Ishikawa (cell line): ENCODE measurements at regions not wholly inside any gene's neighbourhood (a gene's known extent, or its start where the extent isn't known, plus 50 kb on each side); places are given as distances from the start of the nearest gene placed in this dataset.

Source experiments
- CEBPB ChIP-seq: IDR thresholded peaks from 2 replicates; pipeline ENCODE4 v1.6.1; 2012
- CREB1 ChIP-seq: IDR thresholded peaks from 2 replicates; pipeline ENCODE4 v1.6.1; 2012; ENCODE audit warnings: low read depth
- EGR1 ChIP-seq: IDR thresholded peaks from 2 replicates; pipeline ENCODE4 v1.6.1; 2012
- EP300 ChIP-seq: IDR thresholded peaks from 2 replicates; pipeline ENCODE4 v1.6.1; 2012; ENCODE audit warnings: borderline replicate concordance
- FOXM1 ChIP-seq: IDR thresholded peaks from 2 replicates; pipeline ENCODE4 v1.6.1; 2012; ENCODE audit warnings: low read depth, borderline replicate concordance
- NFIC ChIP-seq: IDR thresholded peaks from 2 replicates; pipeline ENCODE4 v1.6.1; 2012
- RAD21 ChIP-seq: IDR thresholded peaks from 2 replicates; pipeline ENCODE4 v1.6.1; 2012; ENCODE audit warnings: low read depth
- REST ChIP-seq: IDR thresholded peaks from 2 replicates; pipeline ENCODE4 v1.6.1; 2012; ENCODE audit warnings: low read depth, mild to moderate bottlenecking
- TAF1 ChIP-seq: IDR thresholded peaks from 2 replicates; pipeline ENCODE4 v1.6.1; 2012; ENCODE audit warnings: low read depth, mild to moderate bottlenecking
- TCF12 ChIP-seq: IDR thresholded peaks from 2 replicates; pipeline ENCODE4 v1.6.1; 2012; ENCODE audit warnings: low read depth
- TEAD4 ChIP-seq: IDR thresholded peaks from 2 replicates; pipeline ENCODE4 v1.6.1; 2012
- YY1 ChIP-seq: IDR thresholded peaks from 2 replicates; pipeline ENCODE4 v1.6.1; 2012; ENCODE audit warnings: low read depth
- ZBTB7A ChIP-seq: IDR thresholded peaks from 2 replicates; pipeline ENCODE4 v1.6.1; 2012; ENCODE audit warnings: low read depth
- TF ChIP-seq, protein P1 (sequence below): IDR thresholded peaks from 2 replicates; pipeline ENCODE4 v1.6.1; 2012
- TF ChIP-seq, protein P2 (sequence below): IDR thresholded peaks from 2 replicates; pipeline ENCODE4 v1.6.1; 2012

GRCh38 chr12:85657836-85658630 is 178.2 kb downstream of the RASSF9 start:
- no peak for TF ChIP-seq EGR1
- no peak for TF ChIP-seq FOXM1
- no peak for TF ChIP-seq EP300
- no peak for TF ChIP-seq RAD21
- no peak for TF ChIP-seq TCF12
- TF ChIP-seq YY1: no peak
- no peak for TF ChIP-seq CEBPB
- TF ChIP-seq TAF1: no peak
- TF ChIP-seq, protein P1, sequence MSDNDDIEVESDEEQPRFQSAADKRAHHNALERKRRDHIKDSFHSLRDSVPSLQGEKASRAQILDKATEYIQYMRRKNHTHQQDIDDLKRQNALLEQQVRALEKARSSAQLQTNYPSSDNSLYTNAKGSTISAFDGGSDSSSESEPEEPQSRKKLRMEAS: no peak
- TF ChIP-seq TEAD4: no peak
- TF ChIP-seq REST: no peak
- no peak for TF ChIP-seq NFIC
- no peak for TF ChIP-seq ZBTB7A
- TF ChIP-seq CREB1: no peak
- TF ChIP-seq, protein P2, sequence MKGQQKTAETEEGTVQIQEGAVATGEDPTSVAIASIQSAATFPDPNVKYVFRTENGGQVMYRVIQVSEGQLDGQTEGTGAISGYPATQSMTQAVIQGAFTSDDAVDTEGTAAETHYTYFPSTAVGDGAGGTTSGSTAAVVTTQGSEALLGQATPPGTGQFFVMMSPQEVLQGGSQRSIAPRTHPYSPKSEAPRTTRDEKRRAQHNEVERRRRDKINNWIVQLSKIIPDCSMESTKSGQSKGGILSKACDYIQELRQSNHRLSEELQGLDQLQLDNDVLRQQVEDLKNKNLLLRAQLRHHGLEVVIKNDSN: no peak

DNA sequence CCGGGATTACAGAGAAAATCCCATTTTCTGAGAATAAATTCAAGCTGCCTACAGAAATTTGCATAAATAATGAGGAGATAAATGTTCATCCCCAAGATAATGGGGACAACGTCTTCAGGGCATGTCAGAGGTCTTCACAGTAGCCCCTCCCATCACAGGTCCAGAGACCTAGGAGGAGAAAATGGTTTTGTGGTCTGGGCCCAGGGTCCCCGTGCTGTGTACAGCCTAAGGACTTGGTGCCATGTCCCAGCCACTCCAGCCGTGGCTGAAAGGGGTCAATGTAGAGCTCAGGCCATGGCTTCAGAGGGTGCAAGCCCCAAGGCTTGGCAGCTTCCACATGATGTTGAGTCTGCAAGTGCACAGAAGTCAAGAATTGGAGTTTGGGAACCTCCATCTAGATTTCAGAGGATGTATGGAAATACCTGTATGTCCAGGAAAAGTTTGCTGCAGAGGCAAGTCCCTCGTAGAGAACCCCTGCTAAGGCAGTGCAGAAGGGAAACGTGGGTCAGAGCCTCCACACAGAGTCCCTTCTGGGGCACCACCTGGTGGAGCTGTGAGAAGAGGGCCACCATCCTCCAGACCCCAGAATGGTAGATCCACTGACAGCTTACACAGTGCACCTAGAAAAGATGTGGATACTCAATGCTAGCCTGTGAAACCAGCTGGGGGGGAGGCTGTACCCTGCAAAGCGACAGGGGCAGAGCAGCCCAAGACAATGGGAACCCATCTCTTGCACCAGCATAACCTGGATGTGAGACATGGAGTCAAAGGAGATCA is 176.3 kb downstream of the RASSF9 start:
- TF ChIP-seq TCF12: no peak

- TF ChIP-seq CREB1 (no peak), NFIC (no peak), RAD21 (no peak), YY1 (no peak), TAF1 (no peak), FOXM1 (no peak), REST (no peak), ZBTB7A (no peak), TEAD4 (no peak), EP300 (no peak), CEBPB (no peak), TCF12 (no peak), EGR1 (no peak)
- TF ChIP-seq, protein P2: no peak
- TF ChIP-seq, protein P1: no peak
Observed at GRCh38 chr12:85661461-85662206, 174.6 kb downstream of the RASSF9 start.

- TF ChIP-seq TAF1 (no peak), EGR1 (no peak), TCF12 (no peak), EP300 (no peak), CEBPB (no peak), ZBTB7A (no peak), REST (no peak), TEAD4 (no peak), FOXM1 (no peak), CREB1 (no peak), YY1 (no peak), RAD21 (no peak), NFIC (no peak)
- TF ChIP-seq, protein P2: no peak
- TF ChIP-seq, protein P1: no peak
Observed at GRCh38 chr12:85662207-85662602, 174.0 kb downstream of the RASSF9 start.
